DOHH2 (cell line): ENCODE measurements at regions not wholly inside any gene's neighbourhood (a gene's known extent, or its start where the extent isn't known, plus 50 kb on each side); places are given as distances from the start of the nearest gene placed in this dataset.

Experiments
- EZH2phosphoT487 ChIP-seq: fragments of 200-600 bp; sonication (generic); IDR thresholded peaks from 2 replicates; pipeline ENCODE4 v1.6.1; 2017; ENCODE audit warnings: borderline replicate concordance, mild to moderate bottlenecking, antibody characterized with exemption, low read length, moderate library complexity, mixed read lengths
- TF ChIP-seq, protein P1 (sequence below): fragments of 200-600 bp; sonication (generic); IDR thresholded peaks from one replicate; pipeline ENCODE4 v1.5.1; 2014; ENCODE audit warnings: antibody characterized with exemption, mild to moderate bottlenecking, low read depth, low read length; ENCODE audit not compliant: poor library complexity, severe bottlenecking

DNA sequence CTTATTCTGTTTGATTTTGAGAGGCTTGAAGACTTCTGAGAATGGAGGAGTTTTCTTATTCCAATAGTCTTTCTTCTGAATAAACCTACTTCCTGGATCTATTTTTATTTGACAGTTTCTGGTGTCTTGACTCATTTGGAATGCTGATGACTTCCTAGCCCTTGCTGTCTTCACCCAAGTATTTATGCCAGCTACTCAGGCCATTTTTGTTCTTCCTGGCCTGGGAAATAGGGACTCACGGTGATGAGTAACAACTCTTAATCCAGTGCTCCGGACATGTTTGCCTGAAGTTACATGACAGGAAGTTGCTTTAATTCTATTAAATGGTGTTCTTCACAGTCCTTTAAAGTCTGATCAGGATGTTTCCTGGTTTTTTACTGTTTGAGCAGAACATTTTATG, 272.1 kb upstream of the EYS start:
- TF ChIP-seq, protein P1, sequence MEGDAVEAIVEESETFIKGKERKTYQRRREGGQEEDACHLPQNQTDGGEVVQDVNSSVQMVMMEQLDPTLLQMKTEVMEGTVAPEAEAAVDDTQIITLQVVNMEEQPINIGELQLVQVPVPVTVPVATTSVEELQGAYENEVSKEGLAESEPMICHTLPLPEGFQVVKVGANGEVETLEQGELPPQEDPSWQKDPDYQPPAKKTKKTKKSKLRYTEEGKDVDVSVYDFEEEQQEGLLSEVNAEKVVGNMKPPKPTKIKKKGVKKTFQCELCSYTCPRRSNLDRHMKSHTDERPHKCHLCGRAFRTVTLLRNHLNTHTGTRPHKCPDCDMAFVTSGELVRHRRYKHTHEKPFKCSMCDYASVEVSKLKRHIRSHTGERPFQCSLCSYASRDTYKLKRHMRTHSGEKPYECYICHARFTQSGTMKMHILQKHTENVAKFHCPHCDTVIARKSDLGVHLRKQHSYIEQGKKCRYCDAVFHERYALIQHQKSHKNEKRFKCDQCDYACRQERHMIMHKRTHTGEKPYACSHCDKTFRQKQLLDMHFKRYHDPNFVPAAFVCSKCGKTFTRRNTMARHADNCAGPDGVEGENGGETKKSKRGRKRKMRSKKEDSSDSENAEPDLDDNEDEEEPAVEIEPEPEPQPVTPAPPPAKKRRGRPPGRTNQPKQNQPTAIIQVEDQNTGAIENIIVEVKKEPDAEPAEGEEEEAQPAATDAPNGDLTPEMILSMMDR: no peak
- TF ChIP-seq EZH2phosphoT487: no peak
